Osteocyte (in vitro differentiated cells): ENCODE measurements at regions not wholly inside any gene's neighbourhood (a gene's known extent, or its start where the extent isn't known, plus 50 kb on each side); places are given as distances from the start of the nearest gene placed in this dataset.

Source experiments
- DNase-seq: peaks from one replicate; pipeline ENCODE4 v3.0.0; 2021; ENCODE audit warnings: mixed read lengths; ENCODE audit not compliant: unreplicated experiment; ENCODE audit errors: extremely low spot score
- H3K27ac Mint-ChIP-seq: one replicate; pipeline ENCODE4 v1.8.0; 2021; ENCODE audit warnings: mild to moderate bottlenecking, mixed read lengths; ENCODE audit not compliant: unreplicated experiment
- H3K27me3 Mint-ChIP-seq: one replicate; pipeline ENCODE4 v1.8.0; 2021; ENCODE audit warnings: mixed read lengths; ENCODE audit not compliant: unreplicated experiment
- H3K36me3 Mint-ChIP-seq: one replicate; pipeline ENCODE4 v1.8.0; 2021; ENCODE audit warnings: mixed read lengths; ENCODE audit not compliant: unreplicated experiment
- H3K4me1 Mint-ChIP-seq: one replicate; pipeline ENCODE4 v1.8.0; 2021; ENCODE audit warnings: mixed read lengths; ENCODE audit not compliant: unreplicated experiment
- H3K4me3 Mint-ChIP-seq: one replicate; pipeline ENCODE4 v1.8.0; 2021; ENCODE audit warnings: mild to moderate bottlenecking, moderate library complexity, mixed read lengths; ENCODE audit not compliant: unreplicated experiment
- H3K9me3 Mint-ChIP-seq: one replicate; pipeline ENCODE4 v1.8.0; 2021; ENCODE audit warnings: mixed read lengths; ENCODE audit not compliant: unreplicated experiment
- TF ChIP-seq, protein P1 (sequence below): fragments of 200-600 bp; sonication (generic); IDR thresholded peaks from 2 replicates; pipeline ENCODE4 v1.5.0; 2021; ENCODE audit warnings: antibody characterized with exemption, mild to moderate bottlenecking, moderate library complexity

GRCh38 chr12:25713264-25713663, 160.2 kb upstream of the LMNTD1 start:
- no peak for DNase-seq
- no peak overlapping the region for H3K4me3 Mint-ChIP-seq
- TF ChIP-seq, protein P1, sequence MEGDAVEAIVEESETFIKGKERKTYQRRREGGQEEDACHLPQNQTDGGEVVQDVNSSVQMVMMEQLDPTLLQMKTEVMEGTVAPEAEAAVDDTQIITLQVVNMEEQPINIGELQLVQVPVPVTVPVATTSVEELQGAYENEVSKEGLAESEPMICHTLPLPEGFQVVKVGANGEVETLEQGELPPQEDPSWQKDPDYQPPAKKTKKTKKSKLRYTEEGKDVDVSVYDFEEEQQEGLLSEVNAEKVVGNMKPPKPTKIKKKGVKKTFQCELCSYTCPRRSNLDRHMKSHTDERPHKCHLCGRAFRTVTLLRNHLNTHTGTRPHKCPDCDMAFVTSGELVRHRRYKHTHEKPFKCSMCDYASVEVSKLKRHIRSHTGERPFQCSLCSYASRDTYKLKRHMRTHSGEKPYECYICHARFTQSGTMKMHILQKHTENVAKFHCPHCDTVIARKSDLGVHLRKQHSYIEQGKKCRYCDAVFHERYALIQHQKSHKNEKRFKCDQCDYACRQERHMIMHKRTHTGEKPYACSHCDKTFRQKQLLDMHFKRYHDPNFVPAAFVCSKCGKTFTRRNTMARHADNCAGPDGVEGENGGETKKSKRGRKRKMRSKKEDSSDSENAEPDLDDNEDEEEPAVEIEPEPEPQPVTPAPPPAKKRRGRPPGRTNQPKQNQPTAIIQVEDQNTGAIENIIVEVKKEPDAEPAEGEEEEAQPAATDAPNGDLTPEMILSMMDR: no peak
- peaks cover 13% of the 10 kb centered on the region for H3K4me1 Mint-ChIP-seq
- H3K36me3 Mint-ChIP-seq: no peaks in the 10 kb centered on the region
- no peak overlapping the region for H3K27ac Mint-ChIP-seq
- peaks cover 13% of the 10 kb centered on the region for H3K9me3 Mint-ChIP-seq
- H3K27me3 Mint-ChIP-seq: no peaks in the 10 kb centered on the region

GRCh38 chr12:25714198-25714984, 161.3 kb upstream of the LMNTD1 start:
- H3K27me3 Mint-ChIP-seq: no peaks in the 10 kb centered on the region
- no peak overlapping the region for H3K4me3 Mint-ChIP-seq
- H3K4me1 Mint-ChIP-seq: peaks cover 10% of the 10 kb centered on the region
- DNase-seq: no peak
- H3K27ac Mint-ChIP-seq: no peak overlapping the region
- TF ChIP-seq, protein P1: no peak
- H3K9me3 Mint-ChIP-seq: peaks cover 8% of the 10 kb centered on the region
- no peaks in the 10 kb centered on the region for H3K36me3 Mint-ChIP-seq

- Mint-ChIP-seq H3K36me3 (no peaks in the 10 kb centered on the region), H3K27ac (no peak overlapping the region), H3K9me3 (peaks cover 8% of the 10 kb centered on the region), H3K4me3 (no peak overlapping the region), H3K27me3 (no peaks in the 10 kb centered on the region), H3K4me1 (peaks cover 6% of the 10 kb centered on the region)
- TF ChIP-seq, protein P1: no peak
- DNase-seq: no peak
These were observed 162.0 kb upstream of the LMNTD1 start for GRCh38 chr12:25715102-25715501.

- TF ChIP-seq, protein P1: no peak
- Mint-ChIP-seq H3K4me3 (no peak overlapping the region), H3K4me1 (no peaks in the 10 kb centered on the region), H3K27ac (no peak overlapping the region), H3K9me3 (no peaks in the 10 kb centered on the region), H3K27me3 (no peaks in the 10 kb centered on the region), H3K36me3 (no peaks in the 10 kb centered on the region)
- no peak for DNase-seq
These were observed 163.8 kb upstream of the LMNTD1 start for GRCh38 chr12:25716842-25717241.

DNA sequence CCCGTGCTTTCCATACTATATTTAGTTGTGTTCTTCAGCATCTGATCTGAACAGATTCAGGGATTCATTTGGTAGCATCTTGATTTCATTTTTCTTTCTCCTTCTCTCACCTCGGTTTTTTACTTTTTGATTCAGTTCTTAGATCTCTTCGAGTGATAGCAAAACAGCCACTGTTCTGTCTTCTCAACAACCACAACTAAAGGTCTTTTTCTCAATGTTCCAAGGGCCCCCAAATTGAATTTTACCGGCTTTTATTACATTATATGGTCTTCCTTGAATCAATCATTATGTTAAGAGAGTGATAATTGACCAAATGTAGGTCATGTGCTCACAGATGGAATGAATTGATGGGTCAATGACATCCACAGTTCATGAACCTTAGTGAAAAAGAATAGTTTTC, 164.5 kb upstream of the LMNTD1 start:
- TF ChIP-seq, protein P1: no peak
- no peaks in the 10 kb centered on the region for H3K9me3 Mint-ChIP-seq
- no peaks in the 10 kb centered on the region for H3K4me1 Mint-ChIP-seq
- no peaks in the 10 kb centered on the region for H3K27me3 Mint-ChIP-seq
- no peak overlapping the region for H3K4me3 Mint-ChIP-seq
- H3K36me3 Mint-ChIP-seq: no peaks in the 10 kb centered on the region
- DNase-seq: no peak
- no peak overlapping the region for H3K27ac Mint-ChIP-seq
